OCI-LY7 (cell line): ENCODE measurements at regions not wholly inside any gene's neighbourhood (a gene's known extent, or its start where the extent isn't known, plus 50 kb on each side); places are given as distances from the start of the nearest gene placed in this dataset.
"Not testable (repeated sequence)": the region's sequence is repeated elsewhere in the genome, so short reads cannot be mapped to it uniquely, and the experiment has no call there.

ENCODE experiments used
- BruUV-seq: library from RNA; stranded (reverse); fragments of 400-500 nt; replicated peaks from 2 replicates; lab custom pipeline; 2021; lab: Mats Ljungman, UMichigan
- CTCF ChIA-PET: fragments of 300-600 bp; sonication (Branson Sonifier 250); formaldehyde crosslinking; loops from one replicate; lab custom pipeline; 2022; ENCODE audit warnings: antibody characterized with exemption; ENCODE audit not compliant: unreplicated experiment; lab: Charles Lee
- POLR2A ChIA-PET: fragments of 300-600 bp; sonication (Branson Sonifier 250); formaldehyde crosslinking; loops from one replicate; lab custom pipeline; 2022; ENCODE audit warnings: antibody characterized with exemption; lab: Charles Lee
- DNase-seq: peaks from one replicate; pipeline ENCODE4 v3.0.0-alpha.2; 2015; ENCODE audit warnings: low spot score
- H2AFZ ChIP-seq: fragments of 200-600 bp; sonication (generic), shearing (Covaris generic); 2 replicates; pipeline ENCODE4 v1.6.1; 2014; ENCODE audit warnings: mild to moderate bottlenecking, antibody characterized with exemption, low read length, moderate library complexity
- H3K27ac ChIP-seq: fragments of 200-600 bp; sonication (generic); 2 replicates; pipeline ENCODE4 v1.5.1; 2014; ENCODE audit warnings: mixed run types, low read depth, mild to moderate bottlenecking, moderate library complexity, low read length, inconsistent platforms; ENCODE audit not compliant: poor library complexity, severe bottlenecking
- H3K36me3 ChIP-seq: fragments of 200-600 bp; sonication (generic); 2 replicates; pipeline ENCODE4 v1.6.1; 2014; ENCODE audit warnings: mild to moderate bottlenecking, antibody characterized with exemption, low read length, moderate library complexity, mixed read lengths; ENCODE audit not compliant: insufficient read depth
- H3K4me1 ChIP-seq: fragments of 200-600 bp; sonication (generic); 2 replicates; pipeline ENCODE4 v1.5.1; 2014; ENCODE audit warnings: mild to moderate bottlenecking, low read length; ENCODE audit not compliant: insufficient read depth, poor library complexity, severe bottlenecking
- H3K4me2 ChIP-seq: fragments of 200-600 bp; sonication (generic); 2 replicates; pipeline ENCODE4 v1.6.1; 2014; ENCODE audit warnings: mild to moderate bottlenecking, low read length
- H3K4me3 ChIP-seq: fragments of 200-600 bp; sonication (generic); 2 replicates; pipeline ENCODE4 v1.5.1; 2014; ENCODE audit warnings: mild to moderate bottlenecking, low read depth, low read length; ENCODE audit not compliant: poor library complexity, severe bottlenecking
- H3K79me2 ChIP-seq: fragments of 200-600 bp; sonication (generic); 2 replicates; pipeline ENCODE4 v1.6.1; 2016; ENCODE audit warnings: low read depth, mild to moderate bottlenecking, low read length, moderate library complexity, mixed read lengths; ENCODE audit not compliant: insufficient read depth
- H3K9me2 ChIP-seq: fragments of 200-600 bp; sonication (generic); 2 replicates; pipeline ENCODE4 v1.6.1; 2016; ENCODE audit warnings: mild to moderate bottlenecking, low read length, mixed read lengths; ENCODE audit not compliant: insufficient read depth
- H3K9me3 ChIP-seq: fragments of 200-600 bp; sonication (generic); 2 replicates; pipeline ENCODE4 v1.6.1; 2014; ENCODE audit warnings: mild to moderate bottlenecking, mixed run types, low read length, mixed read lengths
- H4K20me1 ChIP-seq: fragments of 200-600 bp; sonication (generic); 2 replicates; pipeline ENCODE4 v1.6.1; 2014; ENCODE audit warnings: mild to moderate bottlenecking, antibody characterized with exemption, low read length, moderate library complexity, mixed read lengths; ENCODE audit not compliant: insufficient read depth
- CTCF ChIP-seq: fragments of 200-600 bp; sonication (generic); conservative IDR thresholded peaks from 2 replicates; pipeline ENCODE4 v1.5.1; 2014; ENCODE audit warnings: mild to moderate bottlenecking, antibody characterized with exemption, low read length, moderate library complexity, mixed read lengths
- EZH2phosphoT487 ChIP-seq: fragments of 200-600 bp; sonication (generic); IDR thresholded peaks from 2 replicates; pipeline ENCODE4 v1.6.1; 2018; ENCODE audit warnings: low read depth, borderline replicate concordance, mild to moderate bottlenecking, mixed run types, antibody characterized with exemption, low read length, moderate library complexity, mixed read lengths
- intact Hi-C: fragments of 100-400 bp; cut with micrococcal nuclease; formaldehyde crosslinking; loops from one replicate; pipeline ENCODE4 v1.10.0; 2022; ENCODE audit not compliant: unreplicated experiment

- no peak overlapping the region for H3K27ac ChIP-seq
- ChIA-PET CTCF (no interaction called here), POLR2A (no interaction called here)
- intact Hi-C loops, result no loop called here
- H4K20me1 ChIP-seq, result no peaks in the 10 kb centered on the region
- no peak overlapping the region for H3K4me3 ChIP-seq
- H3K36me3 ChIP-seq, result no peaks in the 10 kb centered on the region
- H3K79me2 ChIP-seq, result no peaks in the 10 kb centered on the region
- no peaks in the 10 kb centered on the region for H3K9me3 ChIP-seq
- no peaks in the 10 kb centered on the region for H3K9me2 ChIP-seq
- no peak for DNase-seq
- no peak overlapping the region for H2AFZ ChIP-seq
- no peaks in the 10 kb centered on the region for H3K4me1 ChIP-seq
- BruUV-seq, result no TSS peak
- no peak overlapping the region for H3K4me2 ChIP-seq
- no peak for TF ChIP-seq CTCF
- TF ChIP-seq EZH2phosphoT487, result no peak
Measured at GRCh38 chr15:54790693-54791092, 406.0 kb downstream of the RSL24D1 start.

GRCh38 chr15:54789376-54789775 is 407.4 kb downstream of the RSL24D1 start:
- no peaks in the 10 kb centered on the region for H3K79me2 ChIP-seq
- no peak overlapping the region for H3K27ac ChIP-seq
- no peaks in the 10 kb centered on the region for H3K36me3 ChIP-seq
- H3K4me3 ChIP-seq, result no peak overlapping the region
- no peaks in the 10 kb centered on the region for H3K9me3 ChIP-seq
- no peaks in the 10 kb centered on the region for H3K9me2 ChIP-seq
- TF ChIP-seq EZH2phosphoT487 (no peak), CTCF (no peak)
- POLR2A ChIA-PET, result no interaction called here
- H3K4me2 ChIP-seq, result no peak overlapping the region
- H2AFZ ChIP-seq, result no peak overlapping the region
- no peaks in the 10 kb centered on the region for H3K4me1 ChIP-seq
- intact Hi-C loops, result no loop called here
- BruUV-seq, result no TSS peak
- no peaks in the 10 kb centered on the region for H4K20me1 ChIP-seq
- CTCF ChIA-PET, result no interaction called here
- DNase-seq, result no peak

GRCh38 chr15:54781220-54781619 is 415.5 kb downstream of the RSL24D1 start:
- H4K20me1 ChIP-seq, H3K4me3 ChIP-seq, POLR2A ChIA-PET, H3K36me3 ChIP-seq, H3K9me3 ChIP-seq, CTCF ChIA-PET, H3K27ac ChIP-seq, H3K4me2 ChIP-seq, H3K9me2 ChIP-seq, DNase-seq, intact Hi-C loops, H2AFZ ChIP-seq, BruUV-seq, H3K4me1 ChIP-seq, H3K79me2 ChIP-seq: not testable (repeated sequence)
